ACC112 (cell line): ENCODE measurements at regions not wholly inside any gene's neighbourhood (a gene's known extent, or its start where the extent isn't known, plus 50 kb on each side); places are given as distances from the start of the nearest gene placed in this dataset.

Experiments used
- H2AFZ ChIP-seq: fragments of 200-600 bp; sonication (generic); one replicate; pipeline ENCODE4 v1.6.0; 2017; ENCODE audit warnings: antibody characterized with exemption, low read length; ENCODE audit not compliant: unreplicated experiment
- H3K27ac ChIP-seq: fragments of 200-600 bp; sonication (generic); 2 replicates; pipeline ENCODE4 v1.5.1; 2014; ENCODE audit warnings: low read depth, mild to moderate bottlenecking, antibody characterized with exemption, low read length, moderate library complexity
- H3K27me3 ChIP-seq: fragments of 200-600 bp; sonication (generic); 2 replicates; pipeline ENCODE4 v1.6.1; 2014; ENCODE audit warnings: mild to moderate bottlenecking, antibody characterized with exemption, low read length, moderate library complexity, mixed read lengths; ENCODE audit not compliant: insufficient read depth
- H3K36me3 ChIP-seq: fragments of 200-600 bp; sonication (generic); 2 replicates; pipeline ENCODE4 v1.6.1; 2016; ENCODE audit warnings: mild to moderate bottlenecking, antibody characterized with exemption, low read length, moderate library complexity, mixed read lengths; ENCODE audit not compliant: insufficient read depth
- H3K4me1 ChIP-seq: fragments of 200-600 bp; sonication (generic); one replicate; pipeline ENCODE4 v1.6.1; 2016; ENCODE audit warnings: low read length, mixed read lengths; ENCODE audit not compliant: insufficient read depth, unreplicated experiment, control insufficient read depth
- H3K4me3 ChIP-seq: fragments of 200-600 bp; sonication (generic); 2 replicates; pipeline ENCODE4 v1.5.1; 2014; ENCODE audit warnings: mild to moderate bottlenecking, low read depth, low read length
- H3K79me2 ChIP-seq: fragments of 200-600 bp; sonication (generic); one replicate; pipeline ENCODE4 v1.6.0; 2016; ENCODE audit warnings: low read length; ENCODE audit not compliant: control insufficient read depth, unreplicated experiment, insufficient read depth

DNA sequence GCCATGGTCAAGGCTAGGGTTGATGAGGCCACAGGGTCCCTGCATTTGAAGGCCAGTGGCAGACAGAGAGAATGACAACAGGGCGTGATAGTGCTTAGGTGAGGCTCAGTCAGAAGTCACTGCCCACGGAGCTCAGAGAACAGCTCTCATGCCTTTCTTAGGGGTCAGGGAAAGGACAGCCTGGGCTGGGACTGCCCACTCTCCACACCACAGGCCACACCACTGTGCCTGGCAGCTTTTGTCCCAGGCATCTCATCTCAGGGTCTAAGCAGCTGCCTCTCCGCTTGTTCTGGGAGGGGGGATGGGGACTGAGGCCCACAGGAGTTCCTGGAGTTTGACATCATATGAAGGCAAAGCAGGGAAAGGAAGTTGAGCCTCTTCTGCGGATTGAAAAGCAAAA is 150.2 kb upstream of the B3GAT1 start:
- Histone ChIP-seq H3K4me3 (no peak overlapping the region), H3K36me3 (no peaks in the 10 kb centered on the region), H2AFZ (no peak overlapping the region), H3K79me2 (no peaks in the 10 kb centered on the region), H3K4me1 (no peaks in the 10 kb centered on the region), H3K27me3 (no peaks in the 10 kb centered on the region), H3K27ac (no peak overlapping the region)

GRCh38 chr11:134561331-134561720 is 149.3 kb upstream of the B3GAT1 start:
- Histone ChIP-seq H3K27me3 (no peaks in the 10 kb centered on the region), H3K4me3 (no peak overlapping the region), H3K27ac (no peak overlapping the region), H2AFZ (no peak overlapping the region), H3K4me1 (no peaks in the 10 kb centered on the region), H3K36me3 (no peaks in the 10 kb centered on the region), H3K79me2 (no peaks in the 10 kb centered on the region)

DNA sequence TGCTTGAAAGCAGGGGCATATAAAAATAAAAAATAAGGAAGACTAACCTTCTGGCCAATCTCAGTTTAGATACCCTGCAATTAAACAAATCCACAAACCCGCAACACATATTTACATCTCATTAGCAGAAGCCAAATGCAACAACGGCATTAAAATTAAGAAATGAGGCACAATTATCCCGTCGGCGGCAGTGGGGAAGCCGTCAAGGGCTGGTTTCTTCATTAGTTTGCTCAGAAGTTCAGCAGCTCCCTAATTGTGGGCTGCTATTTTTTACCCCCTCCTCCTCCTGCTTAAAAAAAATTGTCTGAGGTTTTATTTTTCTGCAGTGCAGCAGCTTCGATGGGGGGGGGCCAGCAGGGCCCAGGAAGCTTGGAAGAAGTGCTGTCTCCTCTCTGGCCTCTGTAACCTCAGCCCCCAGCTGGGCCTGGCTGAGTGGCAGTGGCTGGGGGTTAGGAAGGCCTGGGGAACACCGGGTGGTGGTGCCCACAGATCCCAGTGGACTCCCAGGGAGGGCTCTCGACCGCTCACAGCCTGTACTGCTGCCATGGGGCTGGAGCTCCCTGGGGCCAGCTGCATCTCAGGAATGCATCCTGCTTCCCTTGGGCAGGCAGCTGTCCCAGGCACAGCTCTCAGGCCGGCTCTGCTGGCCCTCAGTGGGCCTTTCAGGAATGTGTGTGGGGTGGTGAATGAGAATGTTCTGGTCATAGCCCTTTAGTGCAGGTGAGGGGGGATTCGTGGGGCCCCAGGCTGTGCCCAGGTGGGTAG is 148.7 kb upstream of the B3GAT1 start:
- Histone ChIP-seq H3K4me1 (no peaks in the 10 kb centered on the region), H3K79me2 (no peaks in the 10 kb centered on the region), H3K4me3 (no peak overlapping the region), H3K27ac (no peak overlapping the region), H2AFZ (no peak overlapping the region), H3K36me3 (no peaks in the 10 kb centered on the region), H3K27me3 (no peaks in the 10 kb centered on the region)

- Histone ChIP-seq H3K4me3 (no peak overlapping the region), H3K27ac (no peak overlapping the region), H3K27me3 (no peaks in the 10 kb centered on the region), H3K79me2 (no peaks in the 10 kb centered on the region), H3K36me3 (no peaks in the 10 kb centered on the region), H2AFZ (no peak overlapping the region), H3K4me1 (no peaks in the 10 kb centered on the region)
These were observed 148.0 kb upstream of the B3GAT1 start for GRCh38 chr11:134560066-134560465.

DNA sequence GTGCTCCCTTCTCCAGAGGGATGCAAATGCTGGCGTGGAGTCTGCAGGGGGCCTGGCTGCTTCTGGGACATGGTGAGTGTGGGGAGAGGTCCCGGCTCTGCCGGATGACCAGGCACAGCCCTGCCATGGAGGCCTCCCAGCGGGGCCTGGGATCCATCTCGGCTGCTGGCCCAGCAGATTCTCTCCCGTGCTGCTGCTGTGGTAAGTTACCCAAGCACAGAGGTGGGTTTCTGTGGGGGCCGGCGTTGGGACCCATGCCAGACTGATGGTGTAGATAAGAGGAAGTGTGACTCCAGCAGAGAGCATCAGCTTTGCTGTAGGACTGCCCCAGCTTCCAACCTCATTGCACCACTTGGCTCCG is 147.5 kb upstream of the B3GAT1 start:
- no peaks in the 10 kb centered on the region for H3K27me3 ChIP-seq
- no peak overlapping the region for H2AFZ ChIP-seq
- no peak overlapping the region for H3K27ac ChIP-seq
- no peaks in the 10 kb centered on the region for H3K79me2 ChIP-seq
- H3K4me3 ChIP-seq = no peak overlapping the region
- no peaks in the 10 kb centered on the region for H3K4me1 ChIP-seq
- H3K36me3 ChIP-seq = no peaks in the 10 kb centered on the region

DNA sequence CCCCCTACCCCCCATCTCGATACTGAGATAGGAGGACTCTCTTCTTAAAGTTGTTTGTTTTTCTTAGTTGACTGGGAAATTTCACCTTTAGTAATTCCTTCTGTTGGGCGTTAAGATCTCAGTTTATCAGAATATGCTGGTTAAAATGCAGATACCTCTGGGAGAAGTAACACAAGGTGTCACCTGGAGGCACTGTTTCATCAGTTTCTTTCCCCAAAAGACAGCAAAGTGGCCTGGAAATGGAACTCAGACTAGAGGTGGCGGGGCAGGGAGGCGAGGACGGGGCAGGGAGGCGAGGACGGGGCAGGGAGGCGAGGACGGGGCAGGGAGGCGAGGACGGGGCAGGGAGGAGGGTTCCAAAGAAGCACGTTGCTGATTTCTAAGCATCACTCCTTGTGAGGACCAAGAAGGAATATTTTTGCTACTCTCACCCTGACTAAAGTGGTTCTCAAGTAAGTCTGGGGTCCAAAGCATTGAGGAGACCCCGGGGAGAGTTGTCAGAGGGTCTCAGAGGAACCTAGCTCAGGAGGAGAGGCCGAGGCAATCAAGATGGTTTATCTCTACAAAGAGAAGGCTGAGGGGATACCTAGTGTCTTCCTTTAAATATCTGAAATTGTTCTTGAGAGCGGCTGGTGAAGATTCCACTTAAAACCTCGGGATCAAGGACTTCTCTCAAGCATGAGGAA is 147.0 kb upstream of the B3GAT1 start:
- no peaks in the 10 kb centered on the region for H3K4me1 ChIP-seq
- no peak overlapping the region for H3K27ac ChIP-seq
- no peaks in the 10 kb centered on the region for H3K27me3 ChIP-seq
- H3K4me3 ChIP-seq = no peak overlapping the region
- H3K36me3 ChIP-seq = no peaks in the 10 kb centered on the region
- H3K79me2 ChIP-seq = no peaks in the 10 kb centered on the region
- H2AFZ ChIP-seq = no peak overlapping the region

- H3K79me2 ChIP-seq = no peaks in the 10 kb centered on the region
- H3K4me1 ChIP-seq = no peaks in the 10 kb centered on the region
- H3K4me3 ChIP-seq = no peak overlapping the region
- no peak overlapping the region for H2AFZ ChIP-seq
- no peaks in the 10 kb centered on the region for H3K27me3 ChIP-seq
- H3K27ac ChIP-seq = no peak overlapping the region
- H3K36me3 ChIP-seq = no peaks in the 10 kb centered on the region
These were observed 146.3 kb upstream of the B3GAT1 start for GRCh38 chr11:134558258-134558835.

GRCh38 chr11:134557571-134558257 is 145.7 kb upstream of the B3GAT1 start:
- Histone ChIP-seq H3K79me2 (no peaks in the 10 kb centered on the region), H3K27ac (no peak overlapping the region), H3K4me3 (no peak overlapping the region), H3K4me1 (no peaks in the 10 kb centered on the region), H3K36me3 (no peaks in the 10 kb centered on the region), H2AFZ (no peak overlapping the region), H3K27me3 (no peaks in the 10 kb centered on the region)

GRCh38 chr11:134556186-134556585 is 144.1 kb upstream of the B3GAT1 start:
- Histone ChIP-seq H2AFZ (no peak overlapping the region), H3K79me2 (no peaks in the 10 kb centered on the region), H3K4me3 (no peak overlapping the region), H3K4me1 (no peaks in the 10 kb centered on the region), H3K27ac (no peak overlapping the region), H3K36me3 (no peaks in the 10 kb centered on the region), H3K27me3 (no peaks in the 10 kb centered on the region)

- H3K27ac ChIP-seq = no peak overlapping the region
- no peaks in the 10 kb centered on the region for H3K4me1 ChIP-seq
- no peaks in the 10 kb centered on the region for H3K36me3 ChIP-seq
- H2AFZ ChIP-seq = no peak overlapping the region
- no peaks in the 10 kb centered on the region for H3K27me3 ChIP-seq
- H3K4me3 ChIP-seq = no peak overlapping the region
- no peaks in the 10 kb centered on the region for H3K79me2 ChIP-seq
These were observed 143.5 kb upstream of the B3GAT1 start for GRCh38 chr11:134555510-134555909.
